ENCODE measurements at regions not wholly inside any gene's neighbourhood (a gene's known extent, or its start where the extent isn't known, plus 50 kb on each side); places are given as distances from the start of the nearest gene placed in this dataset.

GRCh38 chr5:168147568-168148360, 143.7 kb upstream of the WWC1 start:
- no peaks in the 10 kb centered on the region for H3K9me3 Mint-ChIP-seq (ENCODE audit: low read depth)
- no peak for TF ChIP-seq CTCF (IDR thresholded peaks at IDR 0.05)
- no peak overlapping the region for H3K4me3 Mint-ChIP-seq (ENCODE audit: unreplicated experiment)
- H3K36me3 Mint-ChIP-seq (ENCODE audit: low read depth): no peaks in the 10 kb centered on the region
- DNase-seq (ENCODE audit: low spot score): no peak
- H3K27ac Mint-ChIP-seq (ENCODE audit: unreplicated experiment): no peak overlapping the region
- H3K27me3 Mint-ChIP-seq (ENCODE audit: low read depth): peaks cover 9% of the 10 kb centered on the region
- peaks cover 9% of the 10 kb centered on the region for H3K4me1 Mint-ChIP-seq (ENCODE audit: low read depth)

GRCh38 chr5:168151041-168151440, 140.4 kb upstream of the WWC1 start:
- no peaks in the 10 kb centered on the region for H3K36me3 Mint-ChIP-seq (ENCODE audit: low read depth)
- peaks cover 7% of the 10 kb centered on the region for H3K27me3 Mint-ChIP-seq (ENCODE audit: low read depth)
- H3K4me1 Mint-ChIP-seq (ENCODE audit: low read depth): peaks cover 15% of the 10 kb centered on the region
- H3K4me3 Mint-ChIP-seq (ENCODE audit: unreplicated experiment): no peak overlapping the region
- DNase-seq (ENCODE audit: low spot score): no peak
- H3K27ac Mint-ChIP-seq (ENCODE audit: unreplicated experiment): no peak overlapping the region
- no peak for TF ChIP-seq CTCF (IDR thresholded peaks at IDR 0.05)
- H3K9me3 Mint-ChIP-seq (ENCODE audit: low read depth): no peaks in the 10 kb centered on the region

GRCh38 chr5:168152660-168153059, 138.8 kb upstream of the WWC1 start:
- no peaks in the 10 kb centered on the region for H3K9me3 Mint-ChIP-seq (ENCODE audit: low read depth)
- no peak for DNase-seq (ENCODE audit: low spot score)
- no peak for TF ChIP-seq CTCF (IDR thresholded peaks at IDR 0.05)
- H3K4me3 Mint-ChIP-seq (ENCODE audit: unreplicated experiment): no peak overlapping the region
- peaks cover 10% of the 10 kb centered on the region for H3K27me3 Mint-ChIP-seq (ENCODE audit: low read depth)
- H3K36me3 Mint-ChIP-seq (ENCODE audit: low read depth): no peaks in the 10 kb centered on the region
- no peak overlapping the region for H3K27ac Mint-ChIP-seq (ENCODE audit: unreplicated experiment)
- H3K4me1 Mint-ChIP-seq (ENCODE audit: low read depth): peaks cover 15% of the 10 kb centered on the region

- DNase-seq (ENCODE audit: low spot score): no peak
- Mint-ChIP-seq H3K27me3 (ENCODE audit: low read depth) (peaks cover 10% of the 10 kb centered on the region), H3K9me3 (ENCODE audit: low read depth) (no peaks in the 10 kb centered on the region), H3K4me3 (ENCODE audit: unreplicated experiment) (no peak overlapping the region), H3K27ac (ENCODE audit: unreplicated experiment) (peak overlapping the region; percentile 34), H3K36me3 (ENCODE audit: low read depth) (no peaks in the 10 kb centered on the region), H3K4me1 (ENCODE audit: low read depth) (peaks cover 15% of the 10 kb centered on the region)
- TF ChIP-seq CTCF (IDR thresholded peaks at IDR 0.05): no peak
Measured at GRCh38 chr5:168153263-168153875, 138.1 kb upstream of the WWC1 start.

GRCh38 chr5:168153876-168154270, 137.6 kb upstream of the WWC1 start:
- H3K27ac Mint-ChIP-seq (ENCODE audit: unreplicated experiment): peak overlapping the region; percentile 34
- peaks cover 15% of the 10 kb centered on the region for H3K4me1 Mint-ChIP-seq (ENCODE audit: low read depth)
- H3K9me3 Mint-ChIP-seq (ENCODE audit: low read depth): no peaks in the 10 kb centered on the region
- no peaks in the 10 kb centered on the region for H3K36me3 Mint-ChIP-seq (ENCODE audit: low read depth)
- peaks cover 8% of the 10 kb centered on the region for H3K27me3 Mint-ChIP-seq (ENCODE audit: low read depth)
- no peak overlapping the region for H3K4me3 Mint-ChIP-seq (ENCODE audit: unreplicated experiment)
- TF ChIP-seq CTCF (IDR thresholded peaks at IDR 0.05): no peak
- DNase-seq (ENCODE audit: low spot score): no peak
